AG04450 (cell line): ENCODE measurements at regions not wholly inside any gene's neighbourhood (a gene's known extent, or its start where the extent isn't known, plus 50 kb on each side); places are given as distances from the start of the nearest gene placed in this dataset.
"Not testable (repeated sequence)": the region's sequence is repeated elsewhere in the genome, so short reads cannot be mapped to it uniquely, and the experiment has no call there.

Experiments used
- CTCF ChIA-PET: fragments of 300-600, 350-600 bp; formaldehyde crosslinking; extraction: SDS; loops from one replicate; lab custom pipeline; 2022; ENCODE audit warnings: antibody characterized with exemption, inconsistent platforms; lab: Charles Lee
- POLR2A ChIA-PET: fragments of 350-600 bp; formaldehyde crosslinking; extraction: SDS; loops from one replicate; lab custom pipeline; 2021; ENCODE audit warnings: antibody characterized with exemption, inconsistent platforms; lab: Yijun Ruan, JAX
- DNase-seq: peaks from one replicate; pipeline ENCODE4 v3.0.0-alpha.2; 2011; ENCODE audit warnings: low read depth, low spot score
- H3K27ac ChIP-seq: one replicate; pipeline ENCODE4 v1.5.1; 2012; ENCODE audit warnings: low read depth, low read length, control low read depth
- H3K27me3 ChIP-seq: one replicate; pipeline ENCODE4 v1.6.0; 2012; ENCODE audit warnings: low read length; ENCODE audit not compliant: control insufficient read depth, insufficient read depth
- H3K4me3 ChIP-seq: 2 replicates; pipeline ENCODE4 v1.5.1; 2011; ENCODE audit warnings: mild to moderate bottlenecking, low read depth, low read length, control low read depth
- H3K9me3 ChIP-seq: 2 replicates; pipeline ENCODE4 v1.5.1; 2012; ENCODE audit warnings: low read length; ENCODE audit not compliant: control insufficient read depth, insufficient read depth
- CTCF ChIP-seq: IDR thresholded peaks from 2 replicates; pipeline ENCODE4 v1.5.1; 2011; ENCODE audit warnings: low read depth, low read length, control low read depth, inconsistent platforms

GRCh38 chr15:95032156-95032555 is 800.8 kb downstream of the MCTP2 start:
- no peak for TF ChIP-seq CTCF
- POLR2A ChIA-PET = no interaction called here
- Histone ChIP-seq H3K4me3 (no peak overlapping the region), H3K9me3 (no peaks in the 10 kb centered on the region), H3K27me3 (no peaks in the 10 kb centered on the region), H3K27ac (no peak overlapping the region)
- CTCF ChIA-PET = no interaction called here
- no peak for DNase-seq

GRCh38 chr15:95035106-95035505 is 803.7 kb downstream of the MCTP2 start:
- H3K27ac ChIP-seq = no peak overlapping the region
- no peaks in the 10 kb centered on the region for H3K9me3 ChIP-seq
- DNase-seq = no peak
- ChIA-PET POLR2A (no interaction called here), CTCF (interaction anchor here (3.5 kb wide), 1 partner anchor 10 kb away, joined by 14 read pairs; no protein-coding TSS in a partner anchor)
- no peaks in the 10 kb centered on the region for H3K27me3 ChIP-seq
- no peak overlapping the region for H3K4me3 ChIP-seq
- no peak for TF ChIP-seq CTCF

- POLR2A ChIA-PET = no interaction called here
- CTCF ChIA-PET = no interaction called here
Measured at GRCh38 chr15:95041297-95041696, 809.9 kb downstream of the MCTP2 start.

GRCh38 chr15:95043236-95043932 is 812.0 kb downstream of the MCTP2 start:
- H3K27ac ChIP-seq, CTCF ChIA-PET, DNase-seq, POLR2A ChIA-PET, H3K27me3 ChIP-seq, H3K9me3 ChIP-seq, H3K4me3 ChIP-seq: not testable (repeated sequence)

More at GRCh38 chr15:95041297-95041696, 809.9 kb downstream of the MCTP2 start:
- Histone ChIP-seq H3K4me3 (no peak overlapping the region), H3K27me3 (no peaks in the 10 kb centered on the region), H3K27ac (no peak overlapping the region), H3K9me3 (no peaks in the 10 kb centered on the region)
- DNase-seq = no peak
- no peak for TF ChIP-seq CTCF

- Histone ChIP-seq H3K27ac (no peak overlapping the region), H3K4me3 (no peak overlapping the region), H3K9me3 (0 out of 2 replicates have a peak, but pooled peaks cover 4% of the 10 kb centered on the region), H3K27me3 (no peaks in the 10 kb centered on the region)
- POLR2A ChIA-PET = no interaction called here
- no peak for TF ChIP-seq CTCF
- CTCF ChIA-PET = no interaction called here
- no peak for DNase-seq
Measured at GRCh38 chr15:95043933-95044313, 812.6 kb downstream of the MCTP2 start.
